ENCODE measurements at regions not wholly inside any gene's neighbourhood (a gene's known extent, or its start where the extent isn't known, plus 50 kb on each side); places are given as distances from the start of the nearest gene placed in this dataset.

GRCh38 chr10:10591715-10592341 lies 425.8 kb upstream of the CELF2 start:
- TF ChIP-seq, protein P1, sequence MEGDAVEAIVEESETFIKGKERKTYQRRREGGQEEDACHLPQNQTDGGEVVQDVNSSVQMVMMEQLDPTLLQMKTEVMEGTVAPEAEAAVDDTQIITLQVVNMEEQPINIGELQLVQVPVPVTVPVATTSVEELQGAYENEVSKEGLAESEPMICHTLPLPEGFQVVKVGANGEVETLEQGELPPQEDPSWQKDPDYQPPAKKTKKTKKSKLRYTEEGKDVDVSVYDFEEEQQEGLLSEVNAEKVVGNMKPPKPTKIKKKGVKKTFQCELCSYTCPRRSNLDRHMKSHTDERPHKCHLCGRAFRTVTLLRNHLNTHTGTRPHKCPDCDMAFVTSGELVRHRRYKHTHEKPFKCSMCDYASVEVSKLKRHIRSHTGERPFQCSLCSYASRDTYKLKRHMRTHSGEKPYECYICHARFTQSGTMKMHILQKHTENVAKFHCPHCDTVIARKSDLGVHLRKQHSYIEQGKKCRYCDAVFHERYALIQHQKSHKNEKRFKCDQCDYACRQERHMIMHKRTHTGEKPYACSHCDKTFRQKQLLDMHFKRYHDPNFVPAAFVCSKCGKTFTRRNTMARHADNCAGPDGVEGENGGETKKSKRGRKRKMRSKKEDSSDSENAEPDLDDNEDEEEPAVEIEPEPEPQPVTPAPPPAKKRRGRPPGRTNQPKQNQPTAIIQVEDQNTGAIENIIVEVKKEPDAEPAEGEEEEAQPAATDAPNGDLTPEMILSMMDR (IDR thresholded peaks at IDR 0.05) = no peak
- no peak for TF ChIP-seq POLR2A (IDR thresholded peaks at IDR 0.05)
